GM19395 (cell line): ENCODE measurements at regions not wholly inside any gene's neighbourhood (a gene's known extent, or its start where the extent isn't known, plus 50 kb on each side); places are given as distances from the start of the nearest gene placed in this dataset.
"Not testable (repeated sequence)": the region's sequence is repeated elsewhere in the genome, so short reads cannot be mapped to it uniquely, and the experiment has no call there.

ENCODE experiments used
- ATAC-seq: cut with Tn5 transposase; IDR thresholded peaks from one replicate; pipeline ENCODE4 v1.9.1; 2021; ENCODE audit warnings: mild to moderate bottlenecking, moderate library complexity; ENCODE audit not compliant: unreplicated experiment

- ATAC-seq: no peak
Measured at GRCh38 chr16:60077861-60078260, 1343.7 kb upstream of the GOT2 start.

- no peak for ATAC-seq
Measured at GRCh38 chr16:60074378-60074777, 1340.3 kb upstream of the GOT2 start.

GRCh38 chr16:60073376-60073775 lies 1339.3 kb upstream of the GOT2 start:
- ATAC-seq: no peak

- no peak for ATAC-seq
Measured at GRCh38 chr16:60064026-60064425, 1329.9 kb upstream of the GOT2 start.

GRCh38 chr16:60061396-60061795 lies 1327.3 kb upstream of the GOT2 start:
- ATAC-seq: no peak

GRCh38 chr16:60060731-60061130 lies 1326.6 kb upstream of the GOT2 start:
- no peak for ATAC-seq

- ATAC-seq: no peak
Measured at GRCh38 chr16:60059141-60059540, 1325.0 kb upstream of the GOT2 start.

GRCh38 chr16:60041671-60042070 lies 1307.6 kb upstream of the GOT2 start:
- ATAC-seq: no peak

GRCh38 chr16:60031740-60032139 lies 1297.6 kb upstream of the GOT2 start:
- no peak for ATAC-seq

GRCh38 chr16:60027351-60027750 lies 1293.2 kb upstream of the GOT2 start:
- ATAC-seq: no peak

- ATAC-seq: no peak
Measured at GRCh38 chr16:60013076-60013475, 1279.0 kb upstream of the GOT2 start.

- no peak for ATAC-seq
Measured at GRCh38 chr16:60001523-60001922, 1267.4 kb upstream of the GOT2 start.

- no peak for ATAC-seq
Measured at GRCh38 chr16:59997706-59998105, 1263.6 kb upstream of the GOT2 start.

GRCh38 chr16:59993101-59993500 lies 1259.0 kb upstream of the GOT2 start:
- no peak for ATAC-seq

- no peak for ATAC-seq
Measured at GRCh38 chr16:59991171-59991570, 1257.1 kb upstream of the GOT2 start.

- ATAC-seq: no peak
Measured at GRCh38 chr16:59988591-59988990, 1254.5 kb upstream of the GOT2 start.

- ATAC-seq: no peak
Measured at GRCh38 chr16:59975953-59976352, 1241.8 kb upstream of the GOT2 start.

- no peak for ATAC-seq
Measured at GRCh38 chr16:59973966-59974365, 1239.8 kb upstream of the GOT2 start.

GRCh38 chr16:59971264-59971663 lies 1237.1 kb upstream of the GOT2 start:
- no peak for ATAC-seq

GRCh38 chr16:59964232-59964924 lies 1230.3 kb upstream of the GOT2 start:
- no peak for ATAC-seq

GRCh38 chr16:59959311-59959710 lies 1225.2 kb upstream of the GOT2 start:
- no peak for ATAC-seq

- ATAC-seq: no peak
Measured at GRCh38 chr16:59950431-59950830, 1216.3 kb upstream of the GOT2 start.

- ATAC-seq: not testable (repeated sequence)
Measured at GRCh38 chr16:59944041-59944440, 1209.9 kb upstream of the GOT2 start.
